Suppressor macrophage (primary cell): ENCODE measurements at regions not wholly inside any gene's neighbourhood (a gene's known extent, or its start where the extent isn't known, plus 50 kb on each side); places are given as distances from the start of the nearest gene placed in this dataset.
"Not testable (repeated sequence)": the region's sequence is repeated elsewhere in the genome, so short reads cannot be mapped to it uniquely, and the experiment has no call there.

ENCODE experiments used
- DNase-seq, 4 experiments: peaks; one replicate each; pipeline ENCODE4 v3.0.0-alpha.2; 2020 to 2022

GRCh38 chr1:120465900-120466299, 51.1 kb downstream of the NBPF8 start:
- not testable (repeated sequence) for DNase-seq

GRCh38 chr1:120477663-120478062, 62.8 kb downstream of the NBPF8 start:
- DNase-seq: not testable (repeated sequence)

- not testable (repeated sequence) for DNase-seq
These were observed 63.6 kb downstream of the NBPF8 start for GRCh38 chr1:120478400-120478799.

- not testable (repeated sequence) for DNase-seq
These were observed 72.7 kb downstream of the NBPF8 start for GRCh38 chr1:120487542-120487941.

GRCh38 chr1:120489217-120489616, 74.4 kb downstream of the NBPF8 start:
- DNase-seq: not testable (repeated sequence)

- not testable (repeated sequence) for DNase-seq
These were observed 82.3 kb downstream of the NBPF8 start for GRCh38 chr1:120497145-120497544.

- DNase-seq: not testable (repeated sequence)
These were observed 88.4 kb downstream of the NBPF8 start for GRCh38 chr1:120503284-120503683.

- not testable (repeated sequence) for DNase-seq
These were observed 91.5 kb downstream of the NBPF8 start for GRCh38 chr1:120506352-120506751.

GRCh38 chr1:120508351-120508750, 93.5 kb downstream of the NBPF8 start:
- DNase-seq: not testable (repeated sequence)

GRCh38 chr1:120509258-120509657, 94.4 kb downstream of the NBPF8 start:
- DNase-seq: peak in 2 of 4 experiments; percentile 1 to 11

- DNase-seq: not testable (repeated sequence)
These were observed 98.3 kb downstream of the NBPF8 start for GRCh38 chr1:120513099-120513498.

GRCh38 chr1:120513531-120513930, 98.7 kb downstream of the NBPF8 start:
- not testable (repeated sequence) for DNase-seq

GRCh38 chr1:120519196-120519595, 104.4 kb downstream of the NBPF8 start:
- DNase-seq: not testable (repeated sequence)

- not testable (repeated sequence) for DNase-seq
These were observed 109.6 kb downstream of the NBPF8 start for GRCh38 chr1:120524416-120524815.

- DNase-seq: not testable (repeated sequence)
These were observed 110.6 kb downstream of the NBPF8 start for GRCh38 chr1:120525386-120525785.

- DNase-seq: not testable (repeated sequence)
These were observed 114.7 kb downstream of the NBPF8 start for GRCh38 chr1:120529475-120530089.

GRCh38 chr1:120531455-120531854, 116.6 kb downstream of the NBPF8 start:
- DNase-seq: not testable (repeated sequence)

- DNase-seq: peak in 2 of 4 experiments; percentile 16 to 23
These were observed 119.7 kb downstream of the NBPF8 start for GRCh38 chr1:120534361-120535047.

- DNase-seq: peak in 2 of 4 experiments; percentile 1 to 3
These were observed 120.2 kb downstream of the NBPF8 start for GRCh38 chr1:120535052-120535451.

GRCh38 chr1:120541394-120541793, 126.6 kb downstream of the NBPF8 start:
- DNase-seq: not testable (repeated sequence)

- DNase-seq: not testable (repeated sequence)
These were observed 127.5 kb downstream of the NBPF8 start for GRCh38 chr1:120542365-120542764.

GRCh38 chr1:120542940-120543339, 128.1 kb downstream of the NBPF8 start:
- DNase-seq: not testable (repeated sequence)

- not testable (repeated sequence) for DNase-seq
These were observed 129.6 kb downstream of the NBPF8 start for GRCh38 chr1:120544434-120544833.

GRCh38 chr1:120550335-120550734, 135.5 kb downstream of the NBPF8 start:
- not testable (repeated sequence) for DNase-seq
